K562 (cell line): ENCODE measurements at regions not wholly inside any gene's neighbourhood (a gene's known extent, or its start where the extent isn't known, plus 50 kb on each side); places are given as distances from the start of the nearest gene placed in this dataset.

Experiments
- ATAC-seq: fragments of 200-7000 bp; cut with Tn5 transposase; 3 replicates; pipeline ENCODE4 v1.9.1; 2020; ENCODE audit warnings: moderate library complexity
- BruUV-seq: library from RNA; stranded (reverse); fragments of 400-500 nt; replicated peaks from 2 replicates; lab custom pipeline; 2021; lab: Mats Ljungman, UMichigan
- CTCF ChIA-PET: fragments of 300-600 bp; formaldehyde crosslinking; extraction: SDS; loops from one replicate; lab custom pipeline; 2021; ENCODE audit warnings: low intra/inter-chr PET ratio; lab: Yijun Ruan, JAX
- POLR2A ChIA-PET: fragments of 300-600, 350-650 bp; sonication (Branson Sonifier 250); formaldehyde crosslinking; extraction: SDS; loops from one replicate; lab custom pipeline; 2021; ENCODE audit warnings: antibody characterized with exemption, inconsistent platforms; lab: Yijun Ruan, JAX
- DNase-seq, 4 experiments: peaks; one replicate each; pipeline versions ENCODE4 v3.0.0 to v3.0.0-alpha.2; 2011 to 2018; ENCODE audit warnings: low spot score in 3 of 4, mixed read lengths in 3 of 4; ENCODE audit errors: extremely low read depth in 1 of 4
- FAIRE-seq: peaks from 2 replicates; lab custom pipeline; 2011; peaks lifted over from hg19 to GRCh38; lab: Jason Lieb, UNC
- H2AFZ ChIP-seq: 2 replicates; pipeline ENCODE4 v1.6.0; 2011; ENCODE audit warnings: low read depth, low read length, control low read depth, inconsistent platforms
- H3K27ac ChIP-seq: fragments of 200-600 bp; 3 replicates; pipeline ENCODE4 v1.8.0; 2011; ENCODE audit warnings: low read depth, mild to moderate bottlenecking, control low read depth, inconsistent platforms, low read length, moderate library complexity, mixed read lengths; ENCODE audit errors: extremely low read depth
- H3K27me3 ChIP-seq, 2 experiments: fragments of 300-600 bp in 1 of 2; 2 replicates in 1 of 2; 3 replicates in 1 of 2; pipeline versions ENCODE4 v1.6.0 to v1.8.0; 2011; ENCODE audit warnings: inconsistent platforms in 2 of 2, low read length in 2 of 2, mild to moderate bottlenecking in 1 of 2, mixed read lengths in 1 of 2, moderate library complexity in 1 of 2; ENCODE audit not compliant: control insufficient read depth in 2 of 2, insufficient read depth in 2 of 2
- H3K36me3 ChIP-seq: fragments of 300-600 bp; 3 replicates; pipeline ENCODE4 v1.8.0; 2011; ENCODE audit warnings: mild to moderate bottlenecking, low read length, inconsistent platforms; ENCODE audit not compliant: control insufficient read depth, insufficient read depth
- H3K4me1 ChIP-seq, 2 experiments: fragments of 200-600 bp in 1 of 2; replicated peaks in 1 of 2; 2 replicates in 1 of 2; 3 replicates in 1 of 2; pipeline versions ENCODE4 v1.5.1 to v1.8.0; 2011; ENCODE audit warnings: inconsistent platforms in 2 of 2, low read length in 2 of 2, mild to moderate bottlenecking in 1 of 2, mixed read lengths in 1 of 2, moderate library complexity in 1 of 2; ENCODE audit not compliant: control insufficient read depth in 2 of 2, insufficient read depth in 2 of 2
- H3K4me2 ChIP-seq: 2 replicates; pipeline ENCODE4 v1.6.1; 2011; ENCODE audit warnings: low read length, control low read depth, inconsistent platforms, mixed read lengths; ENCODE audit not compliant: insufficient read depth
- H3K4me3 ChIP-seq: fragments of 200-600 bp; sonication (generic), shearing (Covaris generic); 2 replicates; pipeline ENCODE4 v1.5.1; 2016; ENCODE audit warnings: control low read depth, inconsistent platforms
- H3K79me2 ChIP-seq: fragments of 200-600 bp; 3 replicates; pipeline ENCODE4 v1.8.0; 2011; ENCODE audit warnings: low read length, inconsistent platforms; ENCODE audit not compliant: control insufficient read depth, insufficient read depth
- H3K9ac ChIP-seq, 2 experiments: 2 replicates each; pipeline versions ENCODE4 v1.6.0 to v1.6.1; 2011; ENCODE audit warnings: low read depth in 2 of 2, low read length in 2 of 2, control low read depth in 1 of 2, inconsistent platforms in 1 of 2, mild to moderate bottlenecking in 1 of 2, mixed read lengths in 1 of 2; ENCODE audit not compliant: insufficient read depth in 1 of 2
- H3K9me1 ChIP-seq: one replicate; pipeline ENCODE4 v1.6.0; 2011; ENCODE audit warnings: inconsistent platforms, mild to moderate bottlenecking, low read length, moderate library complexity; ENCODE audit not compliant: control insufficient read depth, insufficient read depth
- H3K9me3 ChIP-seq: replicated peaks from 2 replicates; pipeline ENCODE4 v1.5.1; 2011; ENCODE audit warnings: low read depth, low read length, inconsistent platforms; ENCODE audit not compliant: control insufficient read depth, insufficient read depth
- H4K20me1 ChIP-seq: replicated peaks from 2 replicates; pipeline ENCODE4 v1.6.1; 2011; ENCODE audit warnings: low read length, inconsistent platforms, mixed read lengths; ENCODE audit not compliant: control insufficient read depth, insufficient read depth
- ELF1 ChIP-seq: fragments of 200-800 bp; sonication (Bioruptor generic); IDR thresholded peaks from 2 replicates; pipeline ENCODE4 v1.6.1; 2016; ENCODE audit warnings: missing genetic modification characterization, missing compliant biosample characterization
- ELF2 ChIP-seq: fragments of 250-450 bp; sonication (Bioruptor Pico); IDR thresholded peaks from 2 replicates; pipeline ENCODE4 v1.5.0; 2021; ENCODE audit warnings: mild to moderate bottlenecking
- GMEB1 ChIP-seq: fragments of 250-450 bp; sonication (Bioruptor Pico); IDR thresholded peaks from 2 replicates; pipeline ENCODE4 v1.4.0; 2020; ENCODE audit warnings: mild to moderate bottlenecking
- GTF2F1 ChIP-seq: IDR thresholded peaks from 2 replicates; pipeline ENCODE4 v1.6.1; 2011; ENCODE audit warnings: low read depth, low read length, improper control_type of control experiment
- MTA1 ChIP-seq: fragments of 450-650 bp; IDR thresholded peaks from 2 replicates; pipeline ENCODE4 v1.6.1; 2017; ENCODE audit warnings: borderline replicate concordance
- RREB1 ChIP-seq: fragments of 250-450 bp; sonication (Bioruptor Pico); IDR thresholded peaks from 2 replicates; pipeline ENCODE4 v1.4.0; 2020
- SREBF2 ChIP-seq: sonication (generic); formaldehyde crosslinking; IDR thresholded peaks from 2 replicates; pipeline ENCODE4 v1.4.0; 2020; ENCODE audit warnings: mild to moderate bottlenecking, missing genetic modification reagents
- WGBS: fragments of 100-300 bp; shearing (Covaris generic); methylation state at CpG from one replicate; pipeline ENCODE4 v1.1.6; 2016; ENCODE audit warnings: low coverage, mixed read lengths; ENCODE audit not compliant: insufficient coverage; ENCODE audit errors: missing lambda C conversion rate; 5-methylcytosine and 5-hydroxymethylcytosine counted together
- in situ Hi-C: fragments of 300-500 bp; cut with MboI; formaldehyde crosslinking; loops from 4 replicates; pipeline ENCODE4 v1.15.0; 2018; ENCODE audit warnings: inconsistent platforms, mixed read lengths
- intact Hi-C: fragments of 100-400 bp; cut with micrococcal nuclease; formaldehyde crosslinking; loops from 2 replicates; pipeline ENCODE4 v1.14.2; 2022
- TF ChIP-seq, protein P1 (sequence below): sonication (generic); formaldehyde crosslinking; IDR thresholded peaks from 2 replicates; pipeline ENCODE4 v1.8.0; 2022; ENCODE audit warnings: missing genetic modification reagents, mild to moderate bottlenecking, moderate library complexity, borderline replicate concordance
- TF ChIP-seq, protein P2 (sequence below): sonication (generic); formaldehyde crosslinking; IDR thresholded peaks from 2 replicates; pipeline ENCODE4 v1.8.0; 2022; ENCODE audit warnings: mild to moderate bottlenecking, missing genetic modification reagents

DNA sequence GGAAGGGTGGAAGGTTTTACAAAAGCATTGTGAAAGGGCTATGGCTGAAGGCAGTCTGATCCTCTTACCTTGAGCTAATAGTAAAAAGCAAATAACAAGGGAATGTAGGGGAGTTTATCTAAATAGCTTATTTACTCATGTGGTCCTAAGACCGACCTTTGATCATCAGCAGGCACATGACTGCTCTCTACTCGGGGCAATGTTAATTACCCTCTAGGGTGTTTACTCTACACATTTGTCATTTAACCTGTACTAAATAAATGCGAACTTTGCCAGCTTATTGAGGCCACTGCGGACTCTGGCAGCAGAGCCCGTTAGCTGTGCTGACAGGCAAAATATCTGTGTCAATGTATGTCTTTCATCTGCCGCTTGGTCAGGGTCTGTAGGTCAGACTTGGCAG, 768.3 kb upstream of the ATXN7L3B start:
- Histone ChIP-seq H3K9me1 (no peaks in the 10 kb centered on the region), H3K4me3 (no peak overlapping the region), H3K79me2 (no peaks in the 10 kb centered on the region), H3K9ac (no peak overlapping the region), H4K20me1 (no peaks in the 10 kb centered on the region), H3K27me3 (no peaks in the 10 kb centered on the region), H3K36me3 (no peaks in the 10 kb centered on the region), H3K9me3 (no peaks in the 10 kb centered on the region; the same call in 1 of the 2 replicates), H2AFZ (no peak overlapping the region), H3K4me2 (no peak overlapping the region), H3K27ac (no peak overlapping the region), H3K4me1 (no peaks in the 10 kb centered on the region)
- in situ Hi-C loops (no loop called here), intact Hi-C loops (no loop called here)
- ChIA-PET CTCF (no interaction called here), POLR2A (interaction anchor here (0.6 kb wide), 1 partner anchor 839 kb away, joined by 3 read pairs; no protein-coding TSS in a partner anchor)
- no TSS peak for BruUV-seq
- FAIRE-seq (no peak), DNase-seq (no peak), ATAC-seq (no peak)
- 4% methylated on average over 6 of the region's 6 CpGs for WGBS
- TF ChIP-seq, protein P1, sequence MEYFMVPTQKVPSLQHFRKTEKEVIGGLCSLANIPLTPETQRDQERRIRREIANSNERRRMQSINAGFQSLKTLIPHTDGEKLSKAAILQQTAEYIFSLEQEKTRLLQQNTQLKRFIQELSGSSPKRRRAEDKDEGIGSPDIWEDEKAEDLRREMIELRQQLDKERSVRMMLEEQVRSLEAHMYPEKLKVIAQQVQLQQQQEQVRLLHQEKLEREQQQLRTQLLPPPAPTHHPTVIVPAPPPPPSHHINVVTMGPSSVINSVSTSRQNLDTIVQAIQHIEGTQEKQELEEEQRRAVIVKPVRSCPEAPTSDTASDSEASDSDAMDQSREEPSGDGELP (CRISPR knock-in tag), result no peak
- TF ChIP-seq ELF1 (no peak), GMEB1 (no peak), GTF2F1 (no peak), RREB1 (no peak), ELF2 (CRISPR knock-in tag) (no peak), SREBF2 (CRISPR knock-in tag) (no peak), MTA1 (no peak)
- TF ChIP-seq, protein P2, sequence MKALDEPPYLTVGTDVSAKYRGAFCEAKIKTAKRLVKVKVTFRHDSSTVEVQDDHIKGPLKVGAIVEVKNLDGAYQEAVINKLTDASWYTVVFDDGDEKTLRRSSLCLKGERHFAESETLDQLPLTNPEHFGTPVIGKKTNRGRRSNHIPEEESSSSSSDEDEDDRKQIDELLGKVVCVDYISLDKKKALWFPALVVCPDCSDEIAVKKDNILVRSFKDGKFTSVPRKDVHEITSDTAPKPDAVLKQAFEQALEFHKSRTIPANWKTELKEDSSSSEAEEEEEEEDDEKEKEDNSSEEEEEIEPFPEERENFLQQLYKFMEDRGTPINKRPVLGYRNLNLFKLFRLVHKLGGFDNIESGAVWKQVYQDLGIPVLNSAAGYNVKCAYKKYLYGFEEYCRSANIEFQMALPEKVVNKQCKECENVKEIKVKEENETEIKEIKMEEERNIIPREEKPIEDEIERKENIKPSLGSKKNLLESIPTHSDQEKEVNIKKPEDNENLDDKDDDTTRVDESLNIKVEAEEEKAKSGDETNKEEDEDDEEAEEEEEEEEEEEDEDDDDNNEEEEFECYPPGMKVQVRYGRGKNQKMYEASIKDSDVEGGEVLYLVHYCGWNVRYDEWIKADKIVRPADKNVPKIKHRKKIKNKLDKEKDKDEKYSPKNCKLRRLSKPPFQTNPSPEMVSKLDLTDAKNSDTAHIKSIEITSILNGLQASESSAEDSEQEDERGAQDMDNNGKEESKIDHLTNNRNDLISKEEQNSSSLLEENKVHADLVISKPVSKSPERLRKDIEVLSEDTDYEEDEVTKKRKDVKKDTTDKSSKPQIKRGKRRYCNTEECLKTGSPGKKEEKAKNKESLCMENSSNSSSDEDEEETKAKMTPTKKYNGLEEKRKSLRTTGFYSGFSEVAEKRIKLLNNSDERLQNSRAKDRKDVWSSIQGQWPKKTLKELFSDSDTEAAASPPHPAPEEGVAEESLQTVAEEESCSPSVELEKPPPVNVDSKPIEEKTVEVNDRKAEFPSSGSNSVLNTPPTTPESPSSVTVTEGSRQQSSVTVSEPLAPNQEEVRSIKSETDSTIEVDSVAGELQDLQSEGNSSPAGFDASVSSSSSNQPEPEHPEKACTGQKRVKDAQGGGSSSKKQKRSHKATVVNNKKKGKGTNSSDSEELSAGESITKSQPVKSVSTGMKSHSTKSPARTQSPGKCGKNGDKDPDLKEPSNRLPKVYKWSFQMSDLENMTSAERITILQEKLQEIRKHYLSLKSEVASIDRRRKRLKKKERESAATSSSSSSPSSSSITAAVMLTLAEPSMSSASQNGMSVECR (CRISPR knock-in tag), result no peak
